ENCODE measurements at regions not wholly inside any gene's neighbourhood (a gene's known extent, or its start where the extent isn't known, plus 50 kb on each side); places are given as distances from the start of the nearest gene placed in this dataset.

DNA sequence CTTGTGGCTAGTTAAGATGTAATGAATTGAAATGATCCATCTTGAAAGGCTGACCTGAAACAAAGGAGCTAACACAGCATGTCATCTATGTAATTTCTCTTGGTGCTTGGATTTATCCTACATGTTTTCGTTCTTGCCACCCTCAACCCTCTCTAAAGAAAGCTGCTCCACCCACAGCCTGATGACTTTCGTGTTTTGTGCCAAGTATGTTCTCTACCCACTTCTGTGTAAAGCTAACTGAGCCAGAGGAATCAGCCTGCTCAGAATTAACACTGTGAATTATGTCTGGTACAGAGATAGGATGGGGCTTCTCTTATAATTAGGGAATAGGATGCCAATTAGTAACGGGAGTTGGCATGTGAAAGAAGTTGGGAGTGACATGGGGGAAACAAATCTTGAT is 67.9 kb upstream of the MLIP start:
- H3K79me2 ChIP-seq (ENCODE audit: insufficient read depth, low read length) = no peaks in the 10 kb centered on the region
- no peaks in the 10 kb centered on the region for H3K9me2 ChIP-seq (replicated peaks; ENCODE audit: insufficient read depth, low read length)
- no peaks in the 10 kb centered on the region for H4K20me1 ChIP-seq (ENCODE audit: low read depth, low read length)
- no peak overlapping the region for H3K9ac ChIP-seq (ENCODE audit: low read length)
- TF ChIP-seq, protein P1, sequence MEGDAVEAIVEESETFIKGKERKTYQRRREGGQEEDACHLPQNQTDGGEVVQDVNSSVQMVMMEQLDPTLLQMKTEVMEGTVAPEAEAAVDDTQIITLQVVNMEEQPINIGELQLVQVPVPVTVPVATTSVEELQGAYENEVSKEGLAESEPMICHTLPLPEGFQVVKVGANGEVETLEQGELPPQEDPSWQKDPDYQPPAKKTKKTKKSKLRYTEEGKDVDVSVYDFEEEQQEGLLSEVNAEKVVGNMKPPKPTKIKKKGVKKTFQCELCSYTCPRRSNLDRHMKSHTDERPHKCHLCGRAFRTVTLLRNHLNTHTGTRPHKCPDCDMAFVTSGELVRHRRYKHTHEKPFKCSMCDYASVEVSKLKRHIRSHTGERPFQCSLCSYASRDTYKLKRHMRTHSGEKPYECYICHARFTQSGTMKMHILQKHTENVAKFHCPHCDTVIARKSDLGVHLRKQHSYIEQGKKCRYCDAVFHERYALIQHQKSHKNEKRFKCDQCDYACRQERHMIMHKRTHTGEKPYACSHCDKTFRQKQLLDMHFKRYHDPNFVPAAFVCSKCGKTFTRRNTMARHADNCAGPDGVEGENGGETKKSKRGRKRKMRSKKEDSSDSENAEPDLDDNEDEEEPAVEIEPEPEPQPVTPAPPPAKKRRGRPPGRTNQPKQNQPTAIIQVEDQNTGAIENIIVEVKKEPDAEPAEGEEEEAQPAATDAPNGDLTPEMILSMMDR (IDR thresholded peaks at IDR 0.05; ENCODE audit: insufficient read depth, low read length, poor library complexity, severe bottlenecking) = no peak
- no peak for TF ChIP-seq EZH2phosphoT487 (conservative IDR thresholded peaks at IDR 0.05; ENCODE audit: low read length)
- no peaks in the 10 kb centered on the region for H3K9me3 ChIP-seq (ENCODE audit: insufficient read depth, low read length)
- H3K4me2 ChIP-seq (ENCODE audit: low read depth, low read length, poor library complexity, severe bottlenecking) = no peak overlapping the region
- H3K27ac ChIP-seq (ENCODE audit: low read depth, low read length) = no peak overlapping the region
- no peaks in the 10 kb centered on the region for H3K36me3 ChIP-seq (ENCODE audit: low read length)
- no peak overlapping the region for H3K4me3 ChIP-seq (ENCODE audit: insufficient read depth, low read length, poor library complexity, severe bottlenecking)
- H2AFZ ChIP-seq (ENCODE audit: low read depth, low read length, severe bottlenecking) = no peak overlapping the region
- no peaks in the 10 kb centered on the region for H3K27me3 ChIP-seq (ENCODE audit: low read length)
- no peaks in the 10 kb centered on the region for H3F3A ChIP-seq (ENCODE audit: insufficient read depth)

DNA sequence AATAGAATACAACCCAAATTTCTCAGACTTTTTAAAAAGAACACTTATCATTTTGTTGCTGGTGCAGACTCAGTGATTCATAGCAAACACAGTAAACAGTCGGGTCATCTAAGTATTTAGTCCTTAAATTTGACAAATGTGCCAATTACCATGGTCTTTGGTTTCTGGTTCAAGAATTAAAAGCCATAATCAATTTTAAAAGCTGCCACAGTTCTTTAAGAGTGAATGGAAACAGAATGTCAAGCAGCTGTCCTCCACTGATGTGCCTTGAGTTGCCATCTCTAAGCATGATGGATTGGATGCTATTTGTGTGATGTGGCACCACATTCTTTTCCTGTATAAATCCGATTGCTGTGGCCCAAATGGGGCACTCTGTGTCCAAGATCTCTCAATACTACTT is 67.2 kb upstream of the MLIP start:
- no peaks in the 10 kb centered on the region for H3K36me3 ChIP-seq (ENCODE audit: low read length)
- H3K9ac ChIP-seq (ENCODE audit: low read length) = no peak overlapping the region
- H3K9me3 ChIP-seq (ENCODE audit: insufficient read depth, low read length) = no peaks in the 10 kb centered on the region
- no peaks in the 10 kb centered on the region for H3K79me2 ChIP-seq (ENCODE audit: insufficient read depth, low read length)
- H3K4me3 ChIP-seq (ENCODE audit: insufficient read depth, low read length, poor library complexity, severe bottlenecking) = no peak overlapping the region
- H3K9me2 ChIP-seq (replicated peaks; ENCODE audit: insufficient read depth, low read length) = no peaks in the 10 kb centered on the region
- no peak overlapping the region for H3K4me2 ChIP-seq (ENCODE audit: low read depth, low read length, poor library complexity, severe bottlenecking)
- no peak overlapping the region for H3K27ac ChIP-seq (ENCODE audit: low read depth, low read length)
- no peak overlapping the region for H2AFZ ChIP-seq (ENCODE audit: low read depth, low read length, severe bottlenecking)
- no peaks in the 10 kb centered on the region for H3F3A ChIP-seq (ENCODE audit: insufficient read depth)
- H3K27me3 ChIP-seq (ENCODE audit: low read length) = no peaks in the 10 kb centered on the region
- no peak for TF ChIP-seq EZH2phosphoT487 (conservative IDR thresholded peaks at IDR 0.05; ENCODE audit: low read length)
- TF ChIP-seq, protein P1 (IDR thresholded peaks at IDR 0.05; ENCODE audit: insufficient read depth, low read length, poor library complexity, severe bottlenecking) = no peak
- H4K20me1 ChIP-seq (ENCODE audit: low read depth, low read length) = no peaks in the 10 kb centered on the region

DNA sequence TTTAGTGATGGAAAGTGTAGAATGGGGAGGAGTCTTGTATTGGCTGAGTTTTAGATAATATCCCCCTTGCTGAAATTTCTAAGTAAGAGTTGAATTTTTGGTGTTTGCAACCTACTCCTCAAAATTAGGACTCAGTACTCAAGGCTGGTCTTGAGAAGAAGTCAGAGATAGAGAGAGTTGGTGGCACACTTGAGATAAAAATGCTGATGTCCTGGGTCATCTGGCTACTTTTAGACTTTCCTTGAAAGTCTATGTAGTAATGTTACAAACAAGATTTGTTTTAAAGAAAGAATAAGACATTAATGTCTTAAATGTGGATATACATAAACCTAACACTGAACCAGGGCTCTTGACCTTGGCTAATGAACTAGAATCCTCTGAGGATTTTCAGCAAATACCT is 62.5 kb upstream of the MLIP start:
- Histone ChIP-seq H2AFZ (ENCODE audit: low read depth, low read length, severe bottlenecking) (no peak overlapping the region), H3F3A (ENCODE audit: insufficient read depth) (no peaks in the 10 kb centered on the region), H3K9me3 (ENCODE audit: insufficient read depth, low read length) (no peaks in the 10 kb centered on the region), H3K4me2 (ENCODE audit: low read depth, low read length, poor library complexity, severe bottlenecking) (no peak overlapping the region), H3K27me3 (ENCODE audit: low read length) (no peaks in the 10 kb centered on the region), H3K4me3 (ENCODE audit: insufficient read depth, low read length, poor library complexity, severe bottlenecking) (no peak overlapping the region), H3K36me3 (ENCODE audit: low read length) (no peaks in the 10 kb centered on the region), H3K9me2 (replicated peaks; ENCODE audit: insufficient read depth, low read length) (no peaks in the 10 kb centered on the region), H3K79me2 (ENCODE audit: insufficient read depth, low read length) (no peaks in the 10 kb centered on the region), H4K20me1 (ENCODE audit: low read depth, low read length) (no peaks in the 10 kb centered on the region), H3K9ac (ENCODE audit: low read length) (no peak overlapping the region), H3K27ac (ENCODE audit: low read depth, low read length) (no peak overlapping the region)
- TF ChIP-seq EZH2phosphoT487 (conservative IDR thresholded peaks at IDR 0.05; ENCODE audit: low read length) = no peak
- TF ChIP-seq, protein P1 (IDR thresholded peaks at IDR 0.05; ENCODE audit: insufficient read depth, low read length, poor library complexity, severe bottlenecking) = no peak

DNA sequence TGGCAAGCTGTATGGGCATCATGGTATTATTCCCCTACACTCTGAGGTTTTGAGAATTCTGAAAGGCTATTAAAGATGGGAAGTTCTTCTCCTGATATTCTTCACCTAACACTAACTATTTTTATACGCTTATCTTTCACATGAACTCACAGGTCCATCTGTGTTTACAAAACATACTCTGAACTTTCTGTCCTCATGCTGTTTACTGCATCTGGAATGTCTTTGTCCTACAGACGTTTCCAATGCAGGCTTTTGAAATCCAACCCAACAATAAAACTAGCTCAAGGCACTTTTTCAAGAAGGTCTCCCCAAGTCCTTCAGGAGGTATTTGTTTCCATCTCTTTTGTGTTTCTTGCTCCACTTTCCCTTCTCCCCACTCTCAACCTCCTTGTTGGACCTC is 60.5 kb upstream of the MLIP start:
- no peak overlapping the region for H3K4me2 ChIP-seq (ENCODE audit: low read depth, low read length, poor library complexity, severe bottlenecking)
- no peaks in the 10 kb centered on the region for H3K27me3 ChIP-seq (ENCODE audit: low read length)
- no peak overlapping the region for H3K9ac ChIP-seq (ENCODE audit: low read length)
- no peaks in the 10 kb centered on the region for H3K9me2 ChIP-seq (replicated peaks; ENCODE audit: insufficient read depth, low read length)
- H3F3A ChIP-seq (ENCODE audit: insufficient read depth) = no peaks in the 10 kb centered on the region
- no peak overlapping the region for H3K4me3 ChIP-seq (ENCODE audit: insufficient read depth, low read length, poor library complexity, severe bottlenecking)
- no peaks in the 10 kb centered on the region for H3K9me3 ChIP-seq (ENCODE audit: insufficient read depth, low read length)
- no peak overlapping the region for H3K27ac ChIP-seq (ENCODE audit: low read depth, low read length)
- TF ChIP-seq, protein P1 (IDR thresholded peaks at IDR 0.05; ENCODE audit: insufficient read depth, low read length, poor library complexity, severe bottlenecking) = no peak
- TF ChIP-seq EZH2phosphoT487 (conservative IDR thresholded peaks at IDR 0.05; ENCODE audit: low read length) = no peak
- H4K20me1 ChIP-seq (ENCODE audit: low read depth, low read length) = no peaks in the 10 kb centered on the region
- no peak overlapping the region for H2AFZ ChIP-seq (ENCODE audit: low read depth, low read length, severe bottlenecking)
- no peaks in the 10 kb centered on the region for H3K36me3 ChIP-seq (ENCODE audit: low read length)
- H3K79me2 ChIP-seq (ENCODE audit: insufficient read depth, low read length) = no peaks in the 10 kb centered on the region
